Pons (tissue), 1 donor: ENCODE measurements at regions not wholly inside any gene's neighbourhood (a gene's known extent, or its start where the extent isn't known, plus 50 kb on each side); places are given as distances from the start of the nearest gene placed in this dataset.

Experiments
- DNase-seq: peaks from one replicate; pipeline ENCODE4 v3.0.0-alpha.2; 2016; ENCODE audit warnings: low spot score

DNA sequence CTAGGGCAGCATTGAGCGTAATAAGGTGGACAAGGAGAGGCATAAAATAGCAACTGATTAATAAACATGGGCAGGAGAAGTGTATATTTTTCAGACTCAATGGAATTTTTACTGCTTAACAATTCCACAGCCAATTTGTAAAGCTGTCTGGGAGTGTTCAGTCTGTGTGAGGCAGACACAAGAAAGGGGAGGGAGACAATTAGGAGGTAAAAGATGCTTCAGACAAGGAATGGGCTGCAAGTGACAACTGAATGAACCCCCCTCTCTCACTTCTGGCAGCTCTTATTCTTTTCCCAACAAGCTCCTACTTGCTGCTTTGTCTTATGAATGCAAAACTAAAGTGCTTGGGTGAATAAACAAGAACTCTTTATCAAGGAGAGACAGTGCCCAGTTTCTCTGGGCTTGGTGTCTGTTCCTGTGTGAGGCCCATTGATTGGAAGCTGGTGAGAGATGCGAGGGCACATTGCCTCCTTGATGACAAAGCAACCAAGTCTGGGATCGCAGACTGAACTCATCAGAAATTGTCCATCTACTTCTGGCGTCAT, 575.3 kb downstream of the RNF144B start:
- DNase-seq, result peak; percentile 72

DNA sequence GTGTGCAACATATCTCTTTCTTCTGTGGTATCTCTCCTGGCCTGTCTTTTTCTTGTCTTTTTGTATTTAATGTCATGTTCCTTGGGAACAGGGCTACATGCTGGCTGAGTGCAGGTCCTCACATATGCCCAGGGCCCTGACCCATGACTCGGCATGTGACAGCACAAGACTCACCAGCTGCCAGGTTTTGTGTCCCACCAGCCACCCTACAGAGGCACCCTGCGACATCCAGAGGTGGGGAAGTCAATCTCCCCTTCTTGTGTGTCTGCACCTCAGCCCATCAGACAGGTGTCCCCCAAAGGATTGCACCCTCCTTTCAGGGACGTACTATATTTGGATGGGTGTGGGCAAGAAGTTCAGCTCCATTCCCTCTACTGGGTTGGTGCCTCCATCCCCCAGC, 576.3 kb downstream of the RNF144B start:
- DNase-seq, result no peak

- DNase-seq, result peak; percentile 23
Measured at GRCh38 chr6:18973251-18973650, 586.1 kb downstream of the RNF144B start.

DNA sequence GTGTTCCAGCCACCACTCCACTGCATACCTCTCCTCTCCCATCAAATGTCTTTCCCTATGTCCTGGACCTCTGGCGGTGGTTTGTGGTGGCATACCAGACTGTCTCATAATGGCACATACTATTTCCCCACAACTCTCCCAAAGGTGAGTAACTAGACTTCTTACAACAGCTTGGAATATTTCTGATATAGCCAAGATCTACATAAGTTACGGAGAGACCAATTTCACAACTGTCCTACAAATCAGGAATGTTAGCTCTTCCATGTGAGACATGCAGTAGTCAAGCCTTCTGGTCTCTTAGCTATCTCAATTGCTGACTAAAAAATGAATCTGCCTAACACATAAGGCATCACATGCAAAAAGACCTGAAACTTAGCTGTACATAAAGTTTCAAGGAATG, 588.9 kb downstream of the RNF144B start:
- no peak for DNase-seq

DNA sequence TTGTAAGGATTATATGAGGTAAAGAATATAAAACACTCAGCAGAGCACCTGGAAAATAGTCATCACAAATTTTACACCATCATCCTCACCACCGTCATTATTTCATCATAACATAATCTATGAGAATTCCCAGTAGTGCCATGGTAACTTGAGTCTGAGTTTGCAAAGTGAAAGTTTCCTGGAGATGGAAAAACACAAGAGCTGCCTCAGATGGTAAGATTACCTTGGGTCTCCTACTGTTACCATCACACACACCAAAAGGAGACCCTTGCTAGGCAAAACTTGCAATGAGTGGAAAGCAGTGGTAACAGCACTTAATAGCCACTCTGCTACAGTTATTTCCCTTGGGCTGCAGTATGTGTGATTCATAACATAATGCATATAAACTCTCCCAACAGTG, 589.8 kb downstream of the RNF144B start:
- no peak for DNase-seq

DNA sequence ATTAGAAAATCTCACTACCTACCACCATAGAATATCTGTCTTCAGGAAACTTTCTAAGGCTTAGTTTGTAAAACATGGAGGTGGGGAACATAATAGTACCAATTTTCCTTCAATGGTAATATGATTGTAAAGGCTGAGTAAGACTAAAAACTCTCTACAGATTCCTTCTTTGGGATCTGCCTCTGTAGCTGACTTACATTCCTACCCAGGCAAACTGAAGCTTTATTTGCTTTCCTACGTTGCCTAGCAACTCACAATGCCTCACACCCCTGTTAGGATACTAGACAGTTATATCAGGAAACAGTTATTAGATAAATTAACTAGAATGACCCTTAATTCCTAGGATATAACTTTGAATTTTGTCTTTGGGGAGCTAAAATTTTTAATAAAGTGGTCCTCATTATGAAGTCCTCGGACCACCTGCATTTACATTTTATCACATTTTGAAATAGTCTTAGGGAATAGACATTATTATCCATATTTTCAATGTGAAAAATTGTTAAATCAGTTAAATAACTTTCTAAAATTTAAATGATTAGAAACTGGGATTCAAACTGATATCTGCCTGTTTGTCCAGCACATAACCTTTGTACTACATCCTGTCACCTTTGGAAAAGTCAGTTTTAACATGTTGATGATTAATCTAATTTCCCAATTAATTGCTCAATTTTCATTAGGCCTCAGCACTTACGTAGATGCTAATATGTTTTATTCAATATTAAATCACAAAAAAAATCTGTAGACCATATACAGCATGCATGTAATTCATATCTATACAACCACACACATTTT, 591.4 kb downstream of the RNF144B start:
- DNase-seq, result no peak

GRCh38 chr6:18985061-18985460, 597.9 kb downstream of the RNF144B start:
- no peak for DNase-seq

DNA sequence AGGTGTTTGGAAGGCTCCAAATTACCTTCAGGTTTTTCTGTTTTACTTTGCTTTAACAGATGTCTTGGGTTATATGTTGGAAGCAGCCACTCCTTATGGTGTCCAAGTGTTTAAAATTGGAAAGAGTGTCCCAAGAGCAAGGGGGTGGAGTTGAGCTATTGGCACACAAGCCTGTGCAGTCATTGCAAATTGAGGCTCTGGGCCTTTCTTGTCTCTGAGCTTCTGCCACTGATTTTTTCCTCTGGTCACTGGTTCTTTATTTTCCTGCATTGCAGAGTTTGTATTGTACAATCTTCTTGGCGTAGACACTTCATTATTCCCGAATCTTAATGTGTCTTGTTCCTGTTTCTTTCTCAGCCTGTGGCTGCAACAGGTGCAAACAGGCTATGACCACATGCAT, 598.8 kb downstream of the RNF144B start:
- DNase-seq, result no peak

GRCh38 chr6:18988636-18989035, 601.5 kb downstream of the RNF144B start:
- no peak for DNase-seq

GRCh38 chr6:18990059-18990978, 603.2 kb downstream of the RNF144B start:
- DNase-seq, result peak; percentile 70

DNA sequence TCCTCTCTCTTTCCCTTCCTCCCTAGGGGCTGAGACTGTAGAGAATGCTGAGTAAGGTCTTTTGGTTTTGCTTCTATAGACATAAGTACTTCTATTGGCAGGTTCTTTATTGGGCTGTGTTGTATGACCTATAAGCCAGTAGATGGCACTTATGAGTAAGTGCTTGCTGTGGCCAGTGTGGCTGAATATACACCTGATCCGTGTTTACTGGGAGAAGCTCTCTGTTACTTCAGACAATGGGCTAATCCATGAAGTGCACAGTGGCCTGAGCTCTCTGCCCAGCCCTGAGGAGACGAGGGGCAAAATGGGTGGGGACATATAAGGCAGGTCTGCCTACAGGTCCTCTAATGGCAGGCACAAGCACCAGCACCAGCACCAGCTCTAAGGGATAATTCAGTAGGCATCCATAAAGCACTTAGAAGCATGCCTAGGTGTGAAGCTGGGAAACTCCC, 610.3 kb downstream of the RNF144B start:
- DNase-seq, result no peak

- no peak for DNase-seq
Measured at GRCh38 chr6:19002976-19003560, 615.9 kb downstream of the RNF144B start.

GRCh38 chr6:19004176-19004575, 617.0 kb downstream of the RNF144B start:
- DNase-seq, result no peak

DNA sequence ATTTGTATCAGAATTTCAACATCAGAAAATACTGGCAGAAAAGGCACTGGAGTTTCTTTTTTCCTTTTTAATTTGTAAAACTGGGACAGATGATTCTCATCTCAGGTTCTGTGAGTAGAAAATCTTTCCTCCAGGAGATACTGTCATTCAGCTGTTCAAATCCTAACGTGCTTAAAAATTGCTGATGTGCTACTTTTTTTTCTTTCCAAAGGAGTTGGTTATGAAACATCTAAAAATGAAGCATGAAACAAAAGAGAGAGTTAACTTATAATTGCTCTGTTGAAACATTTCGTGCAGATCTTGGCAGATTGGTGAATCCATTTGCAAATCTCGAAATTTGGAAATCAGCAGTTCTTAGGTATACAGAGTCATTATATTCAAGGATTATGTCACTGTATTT, 622.6 kb downstream of the RNF144B start:
- DNase-seq, result no peak

DNA sequence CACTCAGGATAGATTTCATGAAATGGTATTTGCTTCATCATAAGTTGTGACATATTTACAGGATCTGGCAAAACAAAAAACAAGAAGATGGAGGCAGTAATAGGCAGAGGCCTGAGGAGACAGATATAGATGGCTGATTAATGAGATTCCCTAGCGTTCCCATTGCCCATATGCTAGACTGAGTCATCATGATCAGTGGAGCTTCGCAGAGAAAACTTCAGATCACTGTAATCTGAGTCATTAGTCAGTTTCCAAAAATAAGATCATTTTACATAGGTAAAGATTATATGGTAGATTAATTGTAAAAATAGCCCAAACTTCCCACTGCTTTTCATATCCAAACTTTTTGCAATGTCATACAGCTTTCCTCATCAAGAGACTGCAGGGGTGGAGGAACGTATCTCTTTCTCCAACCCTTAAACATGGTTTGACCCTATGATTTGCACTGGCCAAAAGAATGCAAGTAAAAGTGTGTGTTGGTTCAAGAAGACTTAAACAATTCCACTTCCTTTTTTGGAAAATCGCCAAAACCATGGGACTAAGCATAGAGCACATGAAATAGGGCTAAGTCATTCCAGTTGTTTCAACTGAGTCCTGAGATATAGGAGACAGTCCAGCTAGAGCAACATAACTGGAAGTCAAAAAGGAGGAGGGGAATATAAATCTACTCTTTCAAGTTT, 626.0 kb downstream of the RNF144B start:
- DNase-seq, result no peak

- DNase-seq, result peak; percentile 48
Measured at GRCh38 chr6:19024737-19025136, 637.6 kb downstream of the RNF144B start.

DNA sequence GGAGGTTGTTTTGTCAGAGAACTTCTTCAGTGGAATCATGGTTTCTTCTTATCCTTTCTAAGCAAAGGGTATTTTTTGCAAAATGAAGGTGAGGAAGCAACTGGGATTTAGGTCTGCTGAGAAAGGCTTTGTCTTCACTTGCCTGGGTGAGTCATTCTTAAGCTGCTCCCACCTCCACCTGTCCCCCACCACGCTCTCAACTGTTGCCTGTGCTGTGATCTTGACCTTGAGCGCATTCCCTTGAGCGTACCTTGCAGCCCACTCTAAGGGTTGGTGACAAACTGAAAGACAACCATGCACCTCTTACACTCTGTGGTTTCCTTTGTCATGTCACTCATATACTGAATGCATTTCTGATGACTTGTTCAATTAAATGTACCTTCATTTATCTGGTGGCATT, 641.1 kb downstream of the RNF144B start:
- DNase-seq, result no peak

DNA sequence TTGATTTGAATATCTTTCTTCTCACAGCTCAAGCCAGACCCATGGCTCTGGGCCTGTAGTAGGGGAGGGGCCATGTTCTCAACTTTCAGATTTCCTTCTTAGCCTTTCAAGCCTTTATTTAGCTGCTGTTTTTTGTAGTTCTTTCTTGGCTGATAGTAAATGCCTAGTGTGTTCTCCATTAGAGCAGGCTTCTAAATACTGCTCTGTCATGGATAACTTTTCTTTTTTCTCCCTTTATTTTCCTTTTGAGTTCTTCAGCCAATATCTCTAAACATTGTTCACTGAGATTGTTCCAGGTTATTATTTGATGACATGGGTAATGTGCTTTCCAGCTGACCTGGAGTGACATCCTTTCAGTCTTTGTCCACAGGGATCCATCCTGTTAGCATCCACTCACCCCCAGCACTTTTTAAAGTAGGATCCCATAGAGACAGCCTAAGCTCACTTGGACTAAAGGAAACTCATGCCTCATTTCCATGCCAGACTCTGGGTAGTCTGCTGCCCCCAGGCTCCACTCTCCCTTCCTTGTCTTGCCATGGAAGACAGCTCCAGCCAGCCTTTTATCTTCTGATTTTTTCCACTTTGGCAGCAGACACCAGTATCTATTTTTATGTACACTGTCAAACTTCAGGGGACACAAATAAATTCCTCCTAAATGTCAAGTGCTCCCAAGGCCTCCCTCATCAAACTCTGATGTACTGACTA, 645.6 kb downstream of the RNF144B start:
- DNase-seq, result peak; percentile 32

GRCh38 chr6:19033683-19034082, 646.5 kb downstream of the RNF144B start:
- DNase-seq, result no peak

DNA sequence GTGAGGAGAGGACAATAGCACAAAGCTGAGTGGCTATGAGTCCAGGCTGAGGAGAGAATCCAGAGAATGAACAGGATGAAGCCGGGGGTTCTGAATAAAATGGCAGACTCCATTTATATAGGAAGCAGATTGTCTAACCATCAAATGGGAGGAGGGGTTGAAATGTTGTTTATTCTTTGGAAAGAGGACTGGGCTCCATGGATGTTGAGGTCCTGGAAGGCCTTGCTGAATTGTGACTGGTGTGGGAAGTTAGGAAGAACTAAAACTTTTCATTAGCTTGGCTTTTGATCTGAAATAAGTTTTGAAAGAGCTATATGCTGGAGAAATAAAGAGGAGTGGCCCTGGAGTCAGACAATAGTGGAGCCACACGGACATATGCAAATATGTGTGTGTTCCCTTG, 647.8 kb downstream of the RNF144B start:
- DNase-seq, result peak; percentile 1
